Upper lobe of left lung (tissue), 4 donors: ENCODE measurements at regions not wholly inside any gene's neighbourhood (a gene's known extent, or its start where the extent isn't known, plus 50 kb on each side); places are given as distances from the start of the nearest gene placed in this dataset.

Experiments
- POLR2AphosphoS5 ChIP-seq, 2 donors: sonication (generic); formaldehyde crosslinking; IDR thresholded peaks; one replicate each; pipeline ENCODE4 v1.5.1; 2017; ENCODE audit warnings: antibody characterized with exemption in 2 of 2
- TF ChIP-seq, protein P1 (sequence below), 6 experiments: fragments of 450-650 bp in 4 of 6; fragments of 200-600 bp in 2 of 6; sonication (generic) in 2 of 6; IDR thresholded peaks; one replicate each; pipeline ENCODE4 v1.5.1; 2016 to 2019; ENCODE audit warnings: antibody characterized with exemption in 6 of 6

DNA sequence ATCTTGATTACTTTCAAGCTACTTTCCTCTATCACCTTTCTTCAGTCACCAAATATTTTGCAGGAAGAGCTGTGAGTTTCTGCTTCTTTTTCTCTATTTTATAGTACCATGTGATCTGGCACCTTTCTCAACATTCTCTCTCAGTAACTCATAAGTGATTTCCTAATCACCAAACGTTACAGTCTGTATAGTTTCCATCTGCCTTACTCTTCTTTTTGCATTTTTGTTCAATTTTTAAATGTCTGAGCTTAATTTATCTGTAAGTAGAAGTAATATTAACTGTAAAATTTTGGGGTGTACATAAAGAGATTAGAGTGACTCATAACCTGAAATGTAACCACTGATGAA is 422.1 kb upstream of the SYT1 start:
- TF ChIP-seq, protein P1, sequence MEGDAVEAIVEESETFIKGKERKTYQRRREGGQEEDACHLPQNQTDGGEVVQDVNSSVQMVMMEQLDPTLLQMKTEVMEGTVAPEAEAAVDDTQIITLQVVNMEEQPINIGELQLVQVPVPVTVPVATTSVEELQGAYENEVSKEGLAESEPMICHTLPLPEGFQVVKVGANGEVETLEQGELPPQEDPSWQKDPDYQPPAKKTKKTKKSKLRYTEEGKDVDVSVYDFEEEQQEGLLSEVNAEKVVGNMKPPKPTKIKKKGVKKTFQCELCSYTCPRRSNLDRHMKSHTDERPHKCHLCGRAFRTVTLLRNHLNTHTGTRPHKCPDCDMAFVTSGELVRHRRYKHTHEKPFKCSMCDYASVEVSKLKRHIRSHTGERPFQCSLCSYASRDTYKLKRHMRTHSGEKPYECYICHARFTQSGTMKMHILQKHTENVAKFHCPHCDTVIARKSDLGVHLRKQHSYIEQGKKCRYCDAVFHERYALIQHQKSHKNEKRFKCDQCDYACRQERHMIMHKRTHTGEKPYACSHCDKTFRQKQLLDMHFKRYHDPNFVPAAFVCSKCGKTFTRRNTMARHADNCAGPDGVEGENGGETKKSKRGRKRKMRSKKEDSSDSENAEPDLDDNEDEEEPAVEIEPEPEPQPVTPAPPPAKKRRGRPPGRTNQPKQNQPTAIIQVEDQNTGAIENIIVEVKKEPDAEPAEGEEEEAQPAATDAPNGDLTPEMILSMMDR (IDR thresholded peaks at IDR 0.05), result no peak
- TF ChIP-seq POLR2AphosphoS5 (IDR thresholded peaks at IDR 0.05), result no peak
